Hepatocyte (in vitro differentiated cells): ENCODE measurements at regions not wholly inside any gene's neighbourhood (a gene's known extent, or its start where the extent isn't known, plus 50 kb on each side); places are given as distances from the start of the nearest gene placed in this dataset.

ENCODE experiments used
- DNase-seq: peaks from one replicate; pipeline ENCODE4 v3.0.0-alpha.2; 2016; ENCODE audit warnings: low spot score
- H2AFZ ChIP-seq: fragments of 200-600 bp; sonication (generic); 2 replicates; pipeline ENCODE4 v1.6.0; 2016; ENCODE audit warnings: antibody characterized with exemption, mild to moderate bottlenecking
- H3K27ac ChIP-seq: fragments of 200-600 bp; sonication (generic); 2 replicates; pipeline ENCODE4 v1.5.1; 2016; ENCODE audit warnings: mild to moderate bottlenecking
- H3K27me3 ChIP-seq: fragments of 200-600 bp; sonication (generic); 2 replicates; pipeline ENCODE4 v1.6.1; 2016
- H3K36me3 ChIP-seq: fragments of 200-600 bp; sonication (generic); replicated peaks from 2 replicates; pipeline ENCODE4 v1.5.1; 2016; ENCODE audit warnings: low read depth; ENCODE audit not compliant: insufficient read depth
- H3K4me1 ChIP-seq: fragments of 200-600 bp; sonication (generic); 2 replicates; pipeline ENCODE4 v1.5.1; 2016; ENCODE audit warnings: mild to moderate bottlenecking, moderate library complexity; ENCODE audit not compliant: insufficient read depth
- H3K4me2 ChIP-seq: fragments of 200-600 bp; sonication (generic); 2 replicates; pipeline ENCODE4 v1.6.0; 2016
- H3K4me3 ChIP-seq: fragments of 200-600 bp; sonication (generic); 2 replicates; pipeline ENCODE4 v1.5.1; 2016; ENCODE audit warnings: mild to moderate bottlenecking
- H3K79me2 ChIP-seq: fragments of 200-600 bp; sonication (generic); 2 replicates; pipeline ENCODE4 v1.6.0; 2017; ENCODE audit warnings: mild to moderate bottlenecking
- H3K9me2 ChIP-seq: fragments of 200-600 bp; sonication (generic); replicated peaks from 2 replicates; pipeline ENCODE4 v1.6.0; 2017; ENCODE audit warnings: mild to moderate bottlenecking; ENCODE audit not compliant: insufficient read depth
- H3K9me3 ChIP-seq: fragments of 200-600 bp; sonication (generic); 2 replicates; pipeline ENCODE4 v1.5.1; 2016; ENCODE audit warnings: low read depth, mild to moderate bottlenecking
- H4K20me1 ChIP-seq: fragments of 200-600 bp; sonication (generic); 2 replicates; pipeline ENCODE4 v1.6.0; 2016; ENCODE audit warnings: mild to moderate bottlenecking; ENCODE audit not compliant: insufficient read depth, poor library complexity, severe bottlenecking
- EZH2 ChIP-seq: fragments of 200-600 bp; sonication (generic); IDR thresholded peaks from 2 replicates; pipeline ENCODE4 v1.6.1; 2016; ENCODE audit warnings: antibody characterized with exemption, mild to moderate bottlenecking, borderline replicate concordance
- EZH2phosphoT487 ChIP-seq: fragments of 200-600 bp; sonication (generic); IDR thresholded peaks from one replicate; pipeline ENCODE4 v1.6.1; 2018; ENCODE audit warnings: antibody characterized with exemption, mild to moderate bottlenecking, low read depth, moderate library complexity; ENCODE audit not compliant: unreplicated experiment, severe bottlenecking
- WGBS: methylation state at CpG from one replicate; pipeline ENCODE4 v1.1.6; 2016; ENCODE audit warnings: low lambda C conversion rate; ENCODE audit errors: missing lambda C conversion rate; 5-methylcytosine and 5-hydroxymethylcytosine counted together
- TF ChIP-seq, protein P1 (sequence below): fragments of 200-600 bp; sonication (generic); IDR thresholded peaks from 2 replicates; pipeline ENCODE4 v1.5.1; 2016; ENCODE audit warnings: antibody characterized with exemption, mild to moderate bottlenecking; ENCODE audit not compliant: poor library complexity

DNA sequence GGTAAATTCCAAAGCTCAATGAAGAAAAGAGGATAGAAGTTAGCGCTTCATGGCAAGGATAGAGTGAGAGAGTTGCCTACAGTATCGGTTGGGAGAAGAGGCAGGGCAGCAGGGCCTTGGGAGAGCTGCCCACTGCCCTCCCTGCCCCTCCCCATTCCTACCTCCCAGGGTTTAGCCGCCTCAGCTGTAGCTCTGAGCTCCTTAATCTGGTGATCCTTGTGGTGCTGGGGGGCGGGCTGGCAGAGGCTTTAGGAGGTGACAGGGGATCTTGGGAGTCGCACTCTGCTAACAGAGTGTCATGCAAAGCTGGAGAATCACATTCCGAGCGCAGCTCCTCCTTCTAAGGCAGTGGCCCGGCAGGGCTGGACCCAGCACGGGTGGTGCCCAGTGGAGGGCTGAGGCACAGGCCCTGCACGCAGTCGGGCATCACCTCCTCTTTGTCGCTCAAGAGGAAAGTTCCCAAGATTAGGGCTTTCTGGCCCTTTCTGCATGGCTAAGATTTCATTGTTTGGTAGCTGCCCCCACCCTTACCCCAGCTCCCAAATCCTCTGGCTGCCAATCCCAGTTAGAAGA lies 57.1 kb upstream of the POLG start:
- Histone ChIP-seq H3K9me3 (no peaks in the 10 kb centered on the region), H3K4me2 (no peak overlapping the region), H4K20me1 (no peaks in the 10 kb centered on the region), H3K27me3 (peaks cover 78% of the 10 kb centered on the region), H3K4me3 (no peak overlapping the region), H3K9me2 (no peaks in the 10 kb centered on the region), H3K27ac (no peak overlapping the region), H2AFZ (no peak overlapping the region), H3K4me1 (no peaks in the 10 kb centered on the region), H3K79me2 (no peaks in the 10 kb centered on the region), H3K36me3 (no peaks in the 10 kb centered on the region)
- DNase-seq = no peak
- no peak for TF ChIP-seq EZH2
- TF ChIP-seq EZH2phosphoT487 = no peak
- TF ChIP-seq, protein P1, sequence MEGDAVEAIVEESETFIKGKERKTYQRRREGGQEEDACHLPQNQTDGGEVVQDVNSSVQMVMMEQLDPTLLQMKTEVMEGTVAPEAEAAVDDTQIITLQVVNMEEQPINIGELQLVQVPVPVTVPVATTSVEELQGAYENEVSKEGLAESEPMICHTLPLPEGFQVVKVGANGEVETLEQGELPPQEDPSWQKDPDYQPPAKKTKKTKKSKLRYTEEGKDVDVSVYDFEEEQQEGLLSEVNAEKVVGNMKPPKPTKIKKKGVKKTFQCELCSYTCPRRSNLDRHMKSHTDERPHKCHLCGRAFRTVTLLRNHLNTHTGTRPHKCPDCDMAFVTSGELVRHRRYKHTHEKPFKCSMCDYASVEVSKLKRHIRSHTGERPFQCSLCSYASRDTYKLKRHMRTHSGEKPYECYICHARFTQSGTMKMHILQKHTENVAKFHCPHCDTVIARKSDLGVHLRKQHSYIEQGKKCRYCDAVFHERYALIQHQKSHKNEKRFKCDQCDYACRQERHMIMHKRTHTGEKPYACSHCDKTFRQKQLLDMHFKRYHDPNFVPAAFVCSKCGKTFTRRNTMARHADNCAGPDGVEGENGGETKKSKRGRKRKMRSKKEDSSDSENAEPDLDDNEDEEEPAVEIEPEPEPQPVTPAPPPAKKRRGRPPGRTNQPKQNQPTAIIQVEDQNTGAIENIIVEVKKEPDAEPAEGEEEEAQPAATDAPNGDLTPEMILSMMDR = no peak
- WGBS = 45% methylated on average over 12 of the region's 12 CpGs

DNA sequence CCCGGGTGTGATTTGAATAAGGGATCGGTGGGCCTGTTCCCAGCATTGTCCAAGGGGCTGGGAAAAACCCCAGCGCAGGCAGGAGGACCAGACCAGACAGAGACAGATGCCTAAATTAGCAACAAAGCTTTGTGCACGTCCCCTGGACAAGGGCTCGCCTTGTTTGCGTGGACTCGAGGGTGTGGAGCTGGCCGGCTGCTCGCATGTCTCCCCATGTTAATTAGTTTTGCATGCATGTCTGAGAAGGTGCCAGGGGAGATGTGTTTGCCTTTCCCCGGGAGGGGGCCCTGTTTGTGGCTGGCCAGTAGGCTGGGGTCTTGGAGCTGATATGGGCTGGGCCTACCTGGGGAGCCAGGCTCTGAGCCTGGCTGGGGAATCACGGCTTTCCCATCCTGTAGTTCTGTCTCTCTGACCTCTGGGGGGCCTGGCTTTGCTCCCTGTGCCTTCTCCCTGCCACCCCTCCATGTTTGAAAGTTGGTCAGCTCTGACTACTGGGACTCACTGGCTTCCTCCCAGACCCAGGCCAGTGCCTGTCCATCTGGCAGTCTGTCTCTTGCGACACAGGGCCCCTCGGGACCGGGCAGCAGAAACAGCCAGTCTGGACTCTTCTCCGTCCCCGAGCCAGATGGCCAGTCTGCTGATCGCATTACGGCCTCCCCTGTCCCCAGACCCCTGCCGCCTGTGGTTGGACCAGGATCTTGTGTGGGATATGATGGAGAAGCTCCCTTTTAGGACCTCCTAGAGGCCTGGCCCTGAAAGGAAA lies 55.4 kb upstream of the POLG start:
- H3K36me3 ChIP-seq = no peaks in the 10 kb centered on the region
- H3K4me2 ChIP-seq = no peak overlapping the region
- no peak overlapping the region for H3K27ac ChIP-seq
- H3K9me3 ChIP-seq = no peaks in the 10 kb centered on the region
- 66% methylated on average over 19 of the region's 19 CpGs for WGBS
- H3K79me2 ChIP-seq = no peaks in the 10 kb centered on the region
- DNase-seq = no peak
- no peaks in the 10 kb centered on the region for H3K4me1 ChIP-seq
- H4K20me1 ChIP-seq = no peaks in the 10 kb centered on the region
- H3K9me2 ChIP-seq = no peaks in the 10 kb centered on the region
- H2AFZ ChIP-seq = no peak overlapping the region
- TF ChIP-seq EZH2 (no peak), EZH2phosphoT487 (no peak)
- TF ChIP-seq, protein P1 = no peak
- no peak overlapping the region for H3K4me3 ChIP-seq
- H3K27me3 ChIP-seq = peaks cover 61% of the 10 kb centered on the region

DNA sequence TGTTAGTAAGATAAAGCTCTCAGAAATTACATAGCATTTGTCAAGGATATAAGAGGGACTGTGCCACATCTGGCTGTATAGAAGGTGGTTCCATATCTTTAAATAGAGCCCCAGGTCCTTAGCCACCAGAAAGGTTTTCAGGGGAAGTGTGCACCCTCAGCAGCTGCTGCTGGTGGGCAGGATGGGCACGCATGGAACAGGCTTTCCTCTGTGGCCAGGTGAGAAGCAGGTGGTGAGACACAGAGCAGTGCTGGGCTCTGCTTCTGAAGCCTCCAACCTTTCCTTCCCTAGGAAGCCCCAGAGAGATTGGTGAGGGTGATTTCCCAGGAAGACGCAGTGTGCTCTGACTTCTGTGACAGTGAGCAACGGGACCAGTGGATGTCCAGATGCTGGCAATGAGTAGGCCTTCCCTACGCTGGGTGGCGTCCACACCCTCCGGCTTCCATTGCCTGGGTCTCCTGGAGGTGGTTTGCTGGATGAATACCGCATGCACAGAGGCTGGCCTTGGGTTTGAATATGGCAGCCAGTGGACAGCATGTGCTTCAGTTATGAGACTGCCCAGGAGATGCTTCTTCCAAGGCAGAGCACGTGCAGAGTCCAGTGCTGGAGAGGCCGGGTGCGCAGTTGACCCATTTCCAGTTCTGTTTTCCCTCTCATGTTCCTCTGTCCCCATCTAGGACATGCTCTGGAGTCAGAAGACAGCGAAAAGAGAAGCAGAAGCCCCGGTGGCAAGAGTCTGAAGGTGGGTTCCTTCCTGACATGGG lies 52.7 kb upstream of the POLG start:
- Histone ChIP-seq H3K27ac (no peak overlapping the region), H3K4me2 (no peak overlapping the region), H3K9me2 (no peaks in the 10 kb centered on the region), H3K4me1 (peaks cover 14% of the 10 kb centered on the region), H3K27me3 (peaks cover 45% of the 10 kb centered on the region), H3K79me2 (no peaks in the 10 kb centered on the region), H3K36me3 (no peaks in the 10 kb centered on the region), H4K20me1 (no peaks in the 10 kb centered on the region), H3K4me3 (no peak overlapping the region), H3K9me3 (no peaks in the 10 kb centered on the region), H2AFZ (no peak overlapping the region)
- 94% methylated on average over 12 of the region's 12 CpGs for WGBS
- DNase-seq = no peak
- TF ChIP-seq, protein P1 = no peak
- TF ChIP-seq EZH2 (no peak), EZH2phosphoT487 (no peak)
